HG03064 (cell line): ENCODE measurements at regions not wholly inside any gene's neighbourhood (a gene's known extent, or its start where the extent isn't known, plus 50 kb on each side); places are given as distances from the start of the nearest gene placed in this dataset.

Experiments
- ATAC-seq: cut with Tn5 transposase; IDR thresholded peaks from one replicate; pipeline ENCODE4 v1.9.1; 2021; ENCODE audit warnings: low read depth; ENCODE audit not compliant: unreplicated experiment

GRCh38 chr6:139423971-139424667 lies 49.7 kb upstream of the CITED2 start:
- no peak for ATAC-seq
